T-helper 2 cell treated with Interferon-gamma antibody and Interleukin-4, amounts not matched to agents 100 ng/mL and 5 ng/mL, for 36 hours (primary cell): ENCODE measurements at regions not wholly inside any gene's neighbourhood (a gene's known extent, or its start where the extent isn't known, plus 50 kb on each side); places are given as distances from the start of the nearest gene placed in this dataset.

ENCODE experiments used
- intact Hi-C: fragments of 100-400 bp; cut with micrococcal nuclease; formaldehyde crosslinking; loops from one replicate; pipeline ENCODE4 v1.15.1; 2023

DNA sequence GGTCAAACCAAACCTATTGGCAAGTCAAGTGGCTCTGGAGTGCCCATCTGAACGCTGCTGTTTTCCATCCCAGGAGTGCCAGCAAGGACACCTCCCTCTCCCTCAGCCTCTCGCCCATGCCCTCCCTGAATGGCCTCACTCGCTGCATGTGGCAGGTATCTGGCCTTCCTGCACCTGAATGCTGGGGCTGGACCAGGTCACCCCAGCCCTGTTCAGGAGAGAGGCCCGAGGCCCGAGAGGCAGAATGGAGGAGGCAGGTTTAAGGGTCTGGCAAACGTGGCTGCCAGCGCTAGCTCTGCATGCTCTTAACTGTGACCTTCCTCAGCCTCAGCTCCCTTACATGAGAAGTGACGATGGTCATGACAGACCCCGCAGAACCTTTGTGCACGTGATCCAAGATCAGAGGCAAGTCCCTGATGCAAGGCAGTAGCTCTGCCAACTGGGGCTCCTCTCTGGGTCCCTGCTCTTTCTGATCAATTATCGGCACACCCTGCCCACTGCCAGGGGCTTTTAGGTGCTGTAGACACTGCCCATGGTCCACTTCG lies 295.7 kb upstream of the ZMIZ1 start:
- intact Hi-C loops: no loop called here

DNA sequence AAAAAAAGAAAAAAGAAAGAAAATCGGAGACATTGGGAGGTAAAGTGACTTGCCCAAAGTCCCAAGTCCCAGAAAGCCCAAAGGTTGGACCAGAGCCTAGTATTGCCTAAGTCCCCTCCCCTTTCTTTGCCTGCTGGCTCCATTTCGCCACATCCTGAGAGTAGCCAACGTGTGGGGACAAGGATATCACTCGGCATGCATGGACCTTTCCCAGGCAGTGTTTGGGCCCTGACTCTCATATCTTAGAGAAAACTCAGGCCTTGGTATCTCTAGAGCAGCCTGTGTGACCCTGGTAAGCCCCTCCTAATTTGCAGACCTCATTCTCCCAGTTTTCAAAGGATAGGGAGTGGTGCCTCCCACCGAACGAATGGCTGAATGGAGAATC lies 294.2 kb upstream of the ZMIZ1 start:
- intact Hi-C loops: no loop called here

DNA sequence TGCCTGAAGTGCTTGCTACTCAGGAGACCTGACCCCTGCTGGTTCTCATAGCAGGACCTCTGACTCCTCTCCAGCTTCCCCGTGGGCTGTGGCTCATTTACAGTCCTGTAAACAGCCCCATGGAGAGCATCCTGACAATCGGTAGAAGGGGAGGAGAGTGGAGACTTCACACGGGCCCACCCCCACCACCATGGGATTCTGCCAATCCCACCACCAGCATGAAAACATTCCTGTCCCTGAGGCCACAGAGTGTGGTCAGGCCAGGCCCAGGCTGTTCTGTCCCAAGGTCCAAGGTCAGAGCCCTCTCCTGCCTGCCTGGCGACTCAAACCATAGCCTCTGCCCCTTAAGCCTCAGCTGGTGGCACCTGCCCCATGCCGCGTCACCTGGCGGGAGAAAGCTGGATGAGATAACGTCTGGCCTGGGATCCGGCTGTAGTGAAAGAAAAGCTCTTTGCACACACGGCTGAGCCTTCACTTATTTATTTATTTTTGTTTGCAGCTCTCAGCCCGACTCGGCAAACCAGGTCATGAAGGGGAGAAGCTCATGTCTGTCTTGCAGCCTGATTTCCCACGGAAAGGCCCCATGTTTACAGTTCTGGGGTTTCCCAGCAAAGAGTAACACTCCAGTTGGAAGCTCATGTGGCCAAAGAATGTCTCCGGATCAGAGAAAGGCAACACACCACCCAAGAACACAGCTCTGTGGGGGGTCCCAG lies 293.6 kb upstream of the ZMIZ1 start:
- intact Hi-C loops: no loop called here

DNA sequence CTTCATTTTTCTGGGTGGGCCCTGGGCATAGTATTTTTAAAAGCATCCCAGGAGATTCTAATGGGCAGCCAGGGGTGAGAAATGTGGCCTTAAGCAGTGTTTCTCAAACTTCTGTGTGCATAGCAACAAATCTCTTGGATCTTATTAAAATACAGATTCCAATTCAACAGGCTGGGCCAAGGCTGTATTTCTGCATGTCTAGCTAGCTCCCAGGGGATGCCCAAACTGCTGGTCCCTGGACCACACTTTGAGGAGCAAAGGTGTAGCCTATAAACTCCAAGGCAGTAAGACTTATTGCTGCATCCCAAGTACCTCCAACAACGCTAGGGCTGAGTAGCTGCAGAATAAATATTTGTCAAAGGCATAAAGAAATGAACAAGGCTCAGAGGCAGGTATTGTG lies 292.9 kb upstream of the ZMIZ1 start:
- intact Hi-C loops: no loop called here

DNA sequence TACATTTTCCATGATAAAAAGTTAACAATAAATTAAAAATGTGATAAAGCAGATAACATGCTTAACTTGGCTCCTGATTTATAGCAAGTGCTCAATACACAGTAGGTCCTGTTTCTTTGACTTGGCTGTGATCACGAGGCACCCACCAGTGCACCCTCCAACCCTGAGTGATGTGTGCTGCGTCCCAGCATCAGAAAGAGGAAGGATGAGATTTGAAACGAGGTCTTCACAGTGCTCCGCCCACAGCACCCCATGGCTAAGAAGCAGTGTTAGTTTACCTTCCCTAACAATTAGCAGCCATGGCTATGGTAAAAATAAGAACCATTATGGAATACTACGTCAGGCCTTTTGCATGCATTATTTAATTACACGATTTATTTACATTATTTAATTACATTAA lies 292.0 kb upstream of the ZMIZ1 start:
- intact Hi-C loops: no loop called here

DNA sequence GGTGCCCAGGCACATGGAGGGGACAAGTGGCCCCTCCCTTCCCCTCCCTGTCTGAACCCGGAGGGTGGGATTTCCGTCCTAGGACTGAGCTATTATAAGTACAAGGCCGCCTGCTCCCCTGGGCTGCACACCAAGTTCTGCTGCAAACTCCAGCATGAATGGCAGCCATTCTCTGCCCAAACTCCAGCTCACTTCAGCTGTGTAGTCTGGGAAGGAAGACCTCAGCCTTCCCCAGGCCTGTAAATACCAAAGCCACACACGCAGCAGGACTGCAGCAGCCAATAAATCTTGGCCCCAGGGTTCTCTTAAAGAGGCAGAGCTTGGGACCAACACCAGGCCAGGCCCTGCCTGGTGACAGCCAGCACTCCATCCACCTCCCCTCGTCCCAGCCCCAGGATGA lies 291.3 kb upstream of the ZMIZ1 start:
- intact Hi-C loops: no loop called here

DNA sequence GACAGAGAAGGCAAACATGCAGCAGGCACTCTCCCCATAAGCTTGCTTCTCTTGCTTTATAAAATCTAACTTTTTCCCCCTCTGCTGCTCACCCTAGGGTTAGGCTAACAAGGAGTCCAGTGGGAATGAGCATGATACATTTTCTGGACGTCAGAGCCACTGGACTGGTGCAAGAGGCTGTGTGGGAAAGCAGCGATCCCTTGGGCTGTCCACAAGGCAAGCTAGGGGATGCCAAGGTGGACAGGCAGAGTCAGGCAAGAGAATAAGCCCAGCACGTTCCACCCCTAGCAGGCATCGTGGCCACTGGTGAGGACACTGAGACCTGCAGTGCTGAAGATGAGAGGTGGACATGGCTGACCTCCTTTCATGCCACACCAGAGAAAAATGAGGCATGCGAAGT lies 290.9 kb upstream of the ZMIZ1 start:
- intact Hi-C loops: no loop called here

DNA sequence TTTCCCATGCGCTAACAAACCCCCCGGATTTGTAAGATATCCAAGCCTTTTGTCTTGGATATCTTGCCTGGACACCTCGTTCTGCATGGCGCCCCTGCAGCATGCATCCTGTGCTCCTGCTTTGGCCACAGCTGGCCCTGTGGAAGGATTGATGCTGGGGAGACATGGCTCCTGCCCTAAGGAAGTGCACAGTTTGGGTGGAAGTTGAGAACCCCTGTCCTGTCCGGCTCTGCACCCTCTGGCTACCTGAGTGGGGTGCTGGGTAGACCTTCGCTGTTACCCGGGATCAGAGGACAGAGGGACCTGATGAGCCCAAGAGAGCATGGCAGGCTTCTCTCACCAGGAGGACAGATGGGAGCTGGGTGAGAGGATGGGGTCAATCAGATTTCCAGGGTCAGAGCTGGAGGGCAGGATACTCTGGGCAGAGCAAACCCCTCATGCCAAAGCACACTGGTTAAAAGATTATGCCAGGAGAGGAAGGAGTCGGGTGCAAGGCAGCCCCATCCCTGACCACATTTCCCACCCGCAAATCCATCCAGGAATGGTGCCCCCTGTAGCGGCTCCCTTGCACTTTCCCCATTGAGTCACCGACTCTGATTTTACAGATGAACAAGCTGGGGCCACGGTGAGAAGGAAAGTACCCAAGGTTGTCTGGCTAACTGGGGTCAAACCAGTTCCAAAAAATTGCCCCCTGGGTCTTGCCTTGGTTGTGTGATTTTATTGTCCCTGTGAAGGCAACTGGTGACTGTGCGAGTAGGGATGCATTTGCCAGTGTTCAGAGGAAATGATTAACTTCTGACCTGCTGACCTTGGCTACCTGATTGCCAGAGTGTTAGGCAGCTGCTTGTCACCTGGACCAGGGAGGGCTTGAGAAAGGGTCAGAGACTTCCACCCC lies 290.1 kb upstream of the ZMIZ1 start:
- intact Hi-C loops: no loop called here

DNA sequence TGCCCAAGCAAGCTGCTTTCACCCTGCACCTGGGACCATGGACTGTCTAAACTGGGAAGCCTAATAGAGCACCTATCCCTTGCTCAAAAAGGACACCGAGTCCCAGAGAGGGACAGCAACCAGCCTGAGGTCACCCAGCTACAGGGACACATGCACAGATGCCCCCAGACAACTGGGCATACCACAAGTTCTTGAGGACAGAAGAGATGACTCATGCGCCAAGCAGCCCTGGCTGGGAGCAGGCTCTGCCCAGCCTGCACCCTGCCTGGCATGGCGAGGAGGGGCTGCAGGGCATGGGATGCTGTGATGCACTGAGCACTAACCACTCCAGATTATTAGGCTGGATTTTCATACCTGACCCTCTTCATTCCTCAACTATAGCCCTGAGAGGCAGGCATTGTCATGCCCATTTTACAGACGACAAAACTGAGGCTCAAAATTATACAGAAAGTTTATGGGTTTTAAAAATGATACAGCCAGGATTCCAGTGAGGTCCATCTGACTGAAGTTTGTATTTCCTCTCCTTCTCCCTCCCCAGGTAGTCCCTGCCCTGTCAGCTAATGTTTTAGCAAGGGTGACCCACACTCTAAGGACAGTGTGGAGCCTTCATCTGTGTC lies 289.3 kb upstream of the ZMIZ1 start:
- intact Hi-C loops: no loop called here

DNA sequence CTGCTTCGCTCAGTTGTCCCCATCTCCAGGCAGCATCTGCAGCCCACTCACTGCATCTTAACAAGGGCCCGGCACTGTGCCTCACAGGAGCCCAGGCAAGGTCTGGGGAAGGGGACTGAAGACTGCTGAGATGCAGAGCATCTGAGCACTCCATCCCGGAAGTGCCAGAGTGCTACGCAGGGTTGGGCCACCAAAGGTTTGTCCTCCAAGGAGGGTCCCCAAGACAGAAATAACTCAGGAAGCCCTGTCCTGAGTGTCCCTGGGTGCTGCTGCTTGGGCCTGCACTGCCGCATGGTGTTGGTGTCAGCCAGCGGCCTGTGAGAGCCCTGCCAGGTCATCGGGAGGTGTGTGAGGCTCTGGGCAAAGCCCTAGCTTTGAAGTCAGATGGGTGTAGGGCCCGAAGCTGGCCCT lies 288.2 kb upstream of the ZMIZ1 start:
- intact Hi-C loops: no loop called here

DNA sequence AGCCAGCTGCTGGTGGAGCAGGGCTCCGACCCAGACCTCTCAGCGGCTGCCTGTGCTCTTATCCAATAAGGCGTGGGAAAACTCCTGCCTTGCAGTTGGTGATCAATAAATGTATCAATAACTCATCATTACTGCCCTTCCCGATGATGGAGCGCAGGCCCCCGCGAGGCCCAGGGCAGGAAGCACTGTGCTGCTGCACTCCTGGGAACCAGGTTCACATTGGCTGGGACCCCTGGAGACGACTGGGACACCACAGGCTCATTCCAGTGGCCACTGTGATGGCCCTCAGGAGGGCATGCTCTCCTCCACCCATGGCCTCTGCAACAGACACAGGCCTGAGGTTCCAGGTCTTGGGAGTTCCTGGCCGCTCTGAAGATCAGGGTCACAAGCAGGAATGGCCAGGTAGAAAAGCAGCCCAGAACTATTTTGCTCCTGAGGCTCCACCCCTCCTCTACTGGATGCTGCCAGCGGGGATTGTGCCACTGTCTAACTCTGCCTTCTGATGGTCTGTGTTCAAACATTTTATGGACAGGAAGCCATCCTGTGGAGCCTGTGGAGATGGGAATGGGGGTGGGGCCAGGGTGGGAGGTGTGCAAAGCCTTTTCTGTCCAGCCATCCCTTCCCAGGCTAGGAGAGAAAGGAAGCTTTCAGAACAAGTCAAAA lies 287.4 kb upstream of the ZMIZ1 start:
- intact Hi-C loops: no loop called here

DNA sequence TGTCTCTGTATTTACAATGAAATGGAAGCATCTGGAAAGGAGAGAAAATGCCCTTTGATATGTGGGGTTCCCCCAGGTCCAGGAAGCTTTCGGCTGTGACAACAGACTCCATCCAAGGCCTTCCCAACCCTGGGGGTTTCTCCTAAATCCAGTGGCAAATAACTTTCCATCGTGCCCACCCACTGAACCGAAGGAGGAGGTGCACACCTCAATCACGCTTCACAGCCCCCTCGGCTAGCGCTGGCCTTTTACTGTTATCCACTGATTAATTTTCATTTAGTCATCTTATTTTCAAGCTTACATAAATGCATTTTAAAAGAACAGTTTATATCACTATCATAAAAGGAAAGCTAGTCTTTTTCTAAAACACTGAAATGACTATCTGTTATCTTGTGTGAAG lies 286.8 kb upstream of the ZMIZ1 start:
- intact Hi-C loops: no loop called here

DNA sequence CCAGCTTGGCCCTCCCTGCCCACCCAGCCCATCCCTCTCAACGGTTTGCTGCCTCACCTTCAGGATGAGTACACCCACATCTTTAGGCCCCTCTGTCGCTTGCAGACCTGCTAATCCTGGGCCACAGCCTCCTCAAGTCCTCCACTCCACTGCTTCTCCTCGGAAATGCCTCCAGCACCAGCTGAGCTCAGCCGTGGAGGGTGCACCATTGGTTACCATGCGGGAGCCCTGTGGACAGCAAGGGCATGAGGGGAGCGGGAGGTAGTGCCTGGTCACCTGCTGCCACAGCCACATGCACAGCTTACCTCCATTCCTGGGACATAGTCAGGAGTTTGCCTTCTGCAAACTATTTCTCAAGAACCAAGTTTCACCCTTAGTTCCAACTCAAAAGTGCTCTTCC lies 286.3 kb upstream of the ZMIZ1 start:
- intact Hi-C loops: no loop called here

DNA sequence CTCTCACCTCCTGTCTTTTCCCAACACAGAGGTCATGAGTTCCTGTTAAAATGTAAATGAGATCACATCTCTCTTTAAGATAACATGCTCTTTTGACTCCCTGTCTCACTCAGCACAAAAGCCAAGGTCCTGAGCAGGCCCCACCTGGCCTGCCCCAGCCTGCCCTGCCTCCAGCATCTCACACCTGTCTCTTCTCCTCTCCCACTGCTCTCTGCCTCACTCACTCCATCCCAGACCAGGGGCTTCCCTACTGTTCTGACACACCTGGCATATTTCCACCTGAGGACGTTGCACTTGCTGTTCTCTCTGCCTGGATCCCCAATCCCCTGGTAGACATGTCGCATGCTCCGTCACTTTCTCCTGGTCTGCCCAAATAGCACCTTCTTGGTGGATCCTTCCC lies 285.0 kb upstream of the ZMIZ1 start:
- intact Hi-C loops: no loop called here

DNA sequence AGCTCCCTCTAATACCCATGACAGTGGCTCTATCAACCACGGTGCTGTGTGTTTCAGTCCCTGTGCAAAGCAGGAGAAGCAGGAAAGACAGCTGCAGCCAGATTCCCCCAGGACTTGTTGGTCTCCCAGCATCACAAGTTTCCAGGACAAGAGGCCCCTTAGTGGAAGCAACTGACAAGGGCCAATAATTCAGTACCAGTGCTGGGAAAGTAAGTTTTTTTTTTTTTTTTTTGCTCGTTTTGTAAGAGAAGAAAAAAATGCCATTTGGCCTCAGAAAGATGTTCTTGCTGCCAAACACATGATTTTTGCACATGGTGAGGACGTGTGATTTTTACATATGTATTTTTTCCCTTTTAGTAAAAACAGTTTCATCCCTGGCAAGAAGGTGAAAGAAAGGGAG lies 284.2 kb upstream of the ZMIZ1 start:
- intact Hi-C loops: no loop called here

DNA sequence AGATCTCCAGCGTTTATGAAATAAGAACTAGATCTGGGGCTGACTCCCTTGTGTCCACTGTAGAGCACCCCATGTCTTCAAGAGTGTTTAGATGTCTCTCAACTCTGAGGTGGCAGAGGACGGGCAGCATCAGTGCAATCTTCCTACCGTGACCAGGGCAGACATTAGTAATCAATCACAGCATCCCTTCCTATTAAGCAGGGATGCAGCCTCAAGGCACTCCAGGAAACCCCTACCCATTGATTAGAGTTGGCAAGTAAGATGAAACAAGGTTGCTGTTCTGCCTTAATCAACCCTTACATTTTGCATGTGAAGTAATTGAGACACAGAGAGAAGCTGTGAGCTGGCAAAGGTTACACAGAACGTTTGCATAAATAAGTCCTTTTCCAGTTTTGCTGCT lies 283.7 kb upstream of the ZMIZ1 start:
- intact Hi-C loops: no loop called here

DNA sequence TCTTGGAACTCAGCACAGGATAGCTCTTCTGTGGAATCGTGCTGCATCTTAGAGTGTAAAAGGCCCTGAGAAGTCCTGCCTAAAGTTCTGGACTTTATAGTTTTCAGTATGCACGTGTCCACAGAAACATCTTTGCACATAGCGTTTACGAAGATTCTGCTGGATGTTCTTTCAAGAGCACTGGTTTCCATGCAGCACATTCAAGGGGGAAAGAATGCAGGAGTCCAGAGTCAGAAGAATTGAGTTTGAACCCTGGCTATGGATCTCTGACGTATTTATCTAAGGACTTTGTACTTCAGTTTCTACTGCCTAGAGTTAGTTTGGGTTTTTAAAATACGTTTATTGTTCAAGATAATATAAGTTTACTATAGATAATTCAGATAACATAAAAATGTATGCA lies 282.8 kb upstream of the ZMIZ1 start:
- intact Hi-C loops: no loop called here

DNA sequence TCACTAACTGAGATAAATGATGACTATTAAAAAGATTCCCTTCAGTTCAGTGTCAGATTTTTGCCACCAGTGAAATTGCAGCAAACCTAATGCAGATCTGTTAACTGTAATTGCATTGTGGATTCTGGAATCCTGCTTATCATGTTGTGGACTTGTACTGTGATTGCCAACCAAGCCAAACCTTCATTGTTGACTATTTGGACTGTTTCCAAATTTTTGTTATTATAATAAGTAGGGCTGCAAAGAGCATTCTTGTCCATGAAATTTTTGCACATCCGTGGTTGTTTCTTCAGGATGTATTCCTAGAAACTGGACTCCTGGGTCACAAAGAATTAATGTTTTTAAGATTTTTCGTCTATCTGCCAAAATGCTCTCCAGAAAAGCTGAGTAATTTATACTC lies 281.6 kb upstream of the ZMIZ1 start:
- intact Hi-C loops: no loop called here

DNA sequence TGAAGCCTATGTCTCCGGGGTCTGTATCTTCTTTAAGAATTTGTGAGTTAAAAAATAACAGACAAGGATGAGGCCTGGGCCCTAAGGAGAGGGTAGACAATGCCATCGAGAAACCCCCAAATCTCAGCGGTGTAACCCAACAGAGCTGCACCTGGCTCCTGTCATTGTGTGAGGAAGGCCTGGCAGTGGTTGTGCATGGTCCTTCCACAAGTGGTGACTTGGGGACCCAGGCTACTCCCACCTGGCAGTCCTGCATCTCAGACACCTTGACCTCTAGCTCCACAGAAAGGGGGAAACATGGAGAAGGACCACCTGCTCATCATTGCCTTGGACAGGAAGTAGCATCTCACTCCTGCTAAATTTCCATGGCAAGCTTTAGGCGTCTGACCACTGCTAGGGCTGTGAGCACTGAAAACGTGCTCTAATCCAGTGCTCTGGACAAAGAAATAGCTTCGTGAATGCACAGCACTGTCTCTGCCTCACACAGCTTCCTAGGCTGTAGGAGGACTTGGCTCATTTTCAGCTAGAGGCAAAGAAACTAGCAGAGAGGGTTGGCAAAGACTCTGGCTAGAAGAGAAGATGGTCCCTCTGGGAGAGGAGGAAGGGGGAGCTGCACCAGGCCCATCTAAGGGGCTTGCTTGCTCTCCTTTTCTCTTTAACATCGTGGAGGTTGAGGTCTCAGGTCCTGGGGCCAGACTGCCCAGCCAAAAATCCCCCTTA lies 273.9 kb upstream of the ZMIZ1 start:
- intact Hi-C loops: no loop called here

DNA sequence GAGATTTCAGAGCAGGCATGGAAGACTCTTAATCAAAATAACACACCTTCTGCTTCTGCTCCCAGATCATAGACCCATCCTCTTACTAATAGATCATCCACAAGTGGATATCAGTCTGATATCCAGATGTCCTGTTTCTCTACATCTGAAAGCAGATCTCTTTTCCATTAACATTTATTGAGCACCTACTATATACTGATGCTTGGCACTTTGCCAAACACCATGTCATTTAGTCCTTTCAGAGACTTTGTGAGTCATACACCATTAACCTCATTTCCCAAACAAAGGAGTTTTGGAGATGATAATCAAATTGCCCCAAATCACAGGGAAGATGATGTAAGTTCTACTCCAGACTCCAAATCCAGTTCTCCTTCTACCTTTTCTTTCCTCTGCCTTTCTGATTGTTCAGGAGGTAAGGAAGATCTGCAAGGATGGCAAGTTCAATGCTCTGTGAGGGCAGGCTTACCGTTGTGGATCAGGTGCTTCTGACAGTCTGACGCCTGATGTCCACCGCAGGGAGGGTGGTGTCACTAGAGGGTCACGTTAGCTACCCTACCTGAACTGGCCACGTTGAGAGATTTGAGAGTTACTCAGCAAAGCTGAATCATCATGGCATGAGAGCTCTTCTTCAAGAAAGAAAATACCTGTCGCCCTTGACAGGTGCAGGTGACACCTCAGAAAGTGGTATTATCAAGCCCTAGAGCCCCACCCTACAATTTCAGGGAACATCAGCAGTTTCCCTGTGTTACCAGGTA lies 269.6 kb upstream of the ZMIZ1 start:
- intact Hi-C loops: no loop called here
